Epithelial cell of esophagus (primary cell): ENCODE measurements at regions not wholly inside any gene's neighbourhood (a gene's known extent, or its start where the extent isn't known, plus 50 kb on each side); places are given as distances from the start of the nearest gene placed in this dataset.

Source experiments
- DNase-seq: peaks from one replicate; pipeline ENCODE4 v3.0.0; 2010; ENCODE audit warnings: low read depth
- H3K4me3 ChIP-seq: 2 replicates; pipeline ENCODE4 v1.5.1; 2011; ENCODE audit warnings: mild to moderate bottlenecking, low read length, control low read depth
- CTCF ChIP-seq: IDR thresholded peaks from 2 replicates; pipeline ENCODE4 v1.5.1; 2011; ENCODE audit warnings: low read depth, mild to moderate bottlenecking, low read length, control low read depth, inconsistent platforms; ENCODE audit not compliant: insufficient read depth; ENCODE audit errors: missing control alignments

- peak; percentile 28 for DNase-seq
- H3K4me3 ChIP-seq, result no peak overlapping the region
- TF ChIP-seq CTCF, result no peak
Observed at GRCh38 chr14:34369648-34370030, 92.4 kb downstream of the SPTSSA start.

- no peak overlapping the region for H3K4me3 ChIP-seq
- DNase-seq, result no peak
- no peak for TF ChIP-seq CTCF
Observed at GRCh38 chr14:34368971-34369647, 92.9 kb downstream of the SPTSSA start.

GRCh38 chr14:34368115-34368970 lies 93.7 kb downstream of the SPTSSA start:
- no peak for TF ChIP-seq CTCF
- DNase-seq, result peak; percentile 33
- H3K4me3 ChIP-seq, result no peak overlapping the region

GRCh38 chr14:34365309-34365915 lies 96.6 kb downstream of the SPTSSA start:
- TF ChIP-seq CTCF, result peak; percentile 30
- no peak overlapping the region for H3K4me3 ChIP-seq
- no peak for DNase-seq

- peak; percentile 74 for DNase-seq
- no peak overlapping the region for H3K4me3 ChIP-seq
- no peak for TF ChIP-seq CTCF
Observed at GRCh38 chr14:34364201-34364600, 97.8 kb downstream of the SPTSSA start.

GRCh38 chr14:34363733-34364134 lies 98.3 kb downstream of the SPTSSA start:
- no peak overlapping the region for H3K4me3 ChIP-seq
- peak; percentile 14 for DNase-seq
- no peak for TF ChIP-seq CTCF
